Ishikawa (cell line): ENCODE measurements at regions not wholly inside any gene's neighbourhood (a gene's known extent, or its start where the extent isn't known, plus 50 kb on each side); places are given as distances from the start of the nearest gene placed in this dataset.

Experiments
- CEBPB ChIP-seq: IDR thresholded peaks from 2 replicates; pipeline ENCODE4 v1.6.1; 2012
- CREB1 ChIP-seq: IDR thresholded peaks from 2 replicates; pipeline ENCODE4 v1.6.1; 2012; ENCODE audit warnings: low read depth
- EGR1 ChIP-seq: IDR thresholded peaks from 2 replicates; pipeline ENCODE4 v1.6.1; 2012
- EP300 ChIP-seq: IDR thresholded peaks from 2 replicates; pipeline ENCODE4 v1.6.1; 2012; ENCODE audit warnings: borderline replicate concordance
- RAD21 ChIP-seq: IDR thresholded peaks from 2 replicates; pipeline ENCODE4 v1.6.1; 2012; ENCODE audit warnings: low read depth
- TAF1 ChIP-seq: IDR thresholded peaks from 2 replicates; pipeline ENCODE4 v1.6.1; 2012; ENCODE audit warnings: low read depth, mild to moderate bottlenecking
- TEAD4 ChIP-seq: IDR thresholded peaks from 2 replicates; pipeline ENCODE4 v1.6.1; 2012
- YY1 ChIP-seq: IDR thresholded peaks from 2 replicates; pipeline ENCODE4 v1.6.1; 2012; ENCODE audit warnings: low read depth
- TF ChIP-seq, protein P1 (sequence below): IDR thresholded peaks from 2 replicates; pipeline ENCODE4 v1.6.1; 2012

DNA sequence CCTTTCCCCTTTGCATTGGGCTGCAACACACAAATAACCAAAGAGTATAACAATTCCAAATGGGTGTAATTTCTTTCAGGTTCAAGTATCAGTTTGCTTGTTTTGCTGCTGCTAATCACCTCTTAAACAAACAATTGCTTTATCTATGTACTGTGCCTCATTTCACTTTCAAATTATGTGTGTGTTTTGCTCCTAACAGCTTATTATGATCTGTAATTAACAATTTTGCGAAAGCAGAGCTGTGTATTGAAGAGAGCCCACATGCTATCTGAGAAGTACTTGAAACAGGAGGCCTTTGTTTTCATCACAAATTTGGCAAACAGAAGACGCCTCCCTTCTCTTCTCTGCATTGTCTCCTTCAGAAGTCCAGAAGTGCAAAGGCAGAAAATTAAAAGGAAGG is 312.0 kb downstream of the TLE1 start:
- no peak for TF ChIP-seq EP300
- TF ChIP-seq TAF1: no peak
- no peak for TF ChIP-seq CEBPB
- no peak for TF ChIP-seq EGR1
- no peak for TF ChIP-seq YY1
- TF ChIP-seq, protein P1, sequence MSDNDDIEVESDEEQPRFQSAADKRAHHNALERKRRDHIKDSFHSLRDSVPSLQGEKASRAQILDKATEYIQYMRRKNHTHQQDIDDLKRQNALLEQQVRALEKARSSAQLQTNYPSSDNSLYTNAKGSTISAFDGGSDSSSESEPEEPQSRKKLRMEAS: no peak
- no peak for TF ChIP-seq TEAD4
- no peak for TF ChIP-seq CREB1
- TF ChIP-seq RAD21: no peak
